T-helper 2 cell (primary cell): ENCODE measurements at regions not wholly inside any gene's neighbourhood (a gene's known extent, or its start where the extent isn't known, plus 50 kb on each side); places are given as distances from the start of the nearest gene placed in this dataset.
A peak's percentile ranks its signal among the peaks of the same experiment; 100 is the strongest.

Source experiments
- DNase-seq, 5 experiments: peaks; one replicate each; pipeline versions ENCODE4 v3.0.0 to v3.0.0-alpha.2; 2012 to 2022

DNA sequence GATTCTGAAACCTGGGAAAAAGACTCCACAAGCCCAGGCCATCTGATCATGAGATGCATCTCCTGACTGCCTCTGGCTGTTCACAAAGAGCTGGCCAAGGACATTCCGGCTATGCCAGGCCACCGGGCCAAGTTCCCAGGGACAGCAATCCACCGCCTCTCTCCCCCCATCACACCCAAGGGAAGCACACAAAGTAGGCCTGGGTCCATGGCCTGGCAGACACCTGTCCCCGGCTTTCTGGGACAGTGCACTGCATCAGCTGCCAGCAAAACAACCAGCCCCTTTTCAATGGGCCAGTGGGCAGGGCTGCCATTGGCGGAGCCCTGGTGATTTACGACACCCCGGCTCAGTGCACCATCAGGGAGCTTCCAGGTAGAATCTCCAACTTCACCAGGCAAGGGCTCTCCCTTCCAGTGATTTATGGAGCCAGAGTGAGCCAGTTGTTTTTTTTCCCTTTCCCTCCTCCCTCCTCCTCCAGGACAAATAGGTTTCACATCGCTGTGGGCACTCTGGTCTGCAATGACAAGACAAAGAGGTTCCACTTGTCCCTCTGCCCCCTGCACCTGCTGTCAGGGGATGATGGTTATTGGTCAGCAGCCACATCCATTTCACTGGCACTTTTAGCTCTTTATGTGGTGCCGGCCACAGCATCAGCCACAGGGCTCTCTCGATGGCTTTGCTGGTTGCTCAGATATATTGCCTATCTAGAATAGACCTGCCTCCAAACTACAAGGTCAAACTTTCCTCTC is 149.6 kb downstream of the SLC38A6 start:
- DNase-seq: no peak

DNA sequence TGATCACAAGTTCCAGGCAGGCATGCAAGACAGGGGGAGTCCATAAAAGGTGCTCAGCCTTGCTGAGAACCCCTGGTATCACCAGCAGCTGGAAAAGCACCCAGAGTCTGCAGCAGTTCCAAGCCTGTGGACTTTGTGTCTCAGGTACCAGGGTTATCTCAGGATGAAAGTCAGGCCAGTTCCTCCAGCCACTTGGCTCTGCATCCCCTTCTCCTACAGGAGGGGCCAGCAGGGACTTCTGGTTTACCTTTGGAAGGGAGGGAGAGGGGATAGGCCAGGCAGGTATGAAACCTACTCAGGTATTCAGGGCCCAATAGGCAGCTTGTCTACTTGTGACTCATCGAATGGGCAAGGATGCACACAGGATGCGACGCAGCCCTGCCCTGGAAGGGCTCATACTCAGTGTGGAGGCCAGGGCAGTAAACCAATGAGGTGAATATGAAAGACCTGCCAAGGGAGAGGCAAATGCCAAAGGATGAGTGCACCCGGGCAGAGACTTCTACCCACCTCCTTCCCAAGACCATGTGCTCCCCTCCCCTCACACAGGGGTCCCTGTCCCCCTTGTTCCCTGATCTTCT is 148.2 kb downstream of the SLC38A6 start:
- no peak for DNase-seq

DNA sequence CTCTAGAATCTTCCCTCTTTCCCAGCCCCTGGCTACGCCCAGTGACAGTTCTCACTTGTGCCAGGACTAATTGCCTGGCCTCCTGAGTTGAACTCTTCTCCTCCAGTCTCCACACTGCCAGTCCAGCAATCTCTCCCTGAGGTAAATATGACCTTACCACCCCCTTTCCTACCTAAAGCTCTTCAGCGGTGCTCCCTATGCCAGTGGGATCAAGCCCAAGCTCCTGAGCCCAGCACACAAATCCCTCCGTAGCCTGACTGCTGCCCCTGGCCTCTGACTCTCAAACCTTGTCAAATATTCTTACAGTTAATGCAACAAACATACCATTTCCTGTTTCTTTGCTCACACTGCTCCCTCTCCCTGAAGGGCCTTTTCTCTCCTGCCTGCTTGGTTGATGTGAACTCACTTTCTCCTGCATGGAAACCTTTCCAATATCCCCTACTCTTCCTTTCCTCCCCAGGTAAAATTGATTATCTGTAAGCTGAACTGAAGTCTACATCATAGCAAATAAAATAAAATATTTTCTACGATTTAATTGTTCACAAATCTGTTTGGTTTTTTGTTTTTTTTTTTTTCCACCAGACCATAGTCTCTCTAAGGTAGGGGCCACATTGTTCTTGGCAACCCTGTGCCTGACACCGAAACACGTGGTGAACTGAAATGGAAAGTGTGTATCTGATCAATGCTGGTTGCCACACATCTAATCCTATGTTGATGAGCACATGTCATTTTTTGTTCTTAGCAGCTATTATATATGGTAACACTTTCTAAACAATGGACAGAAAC is 147.5 kb downstream of the SLC38A6 start:
- DNase-seq: peak in 1 of 5 experiments; percentile 46

DNA sequence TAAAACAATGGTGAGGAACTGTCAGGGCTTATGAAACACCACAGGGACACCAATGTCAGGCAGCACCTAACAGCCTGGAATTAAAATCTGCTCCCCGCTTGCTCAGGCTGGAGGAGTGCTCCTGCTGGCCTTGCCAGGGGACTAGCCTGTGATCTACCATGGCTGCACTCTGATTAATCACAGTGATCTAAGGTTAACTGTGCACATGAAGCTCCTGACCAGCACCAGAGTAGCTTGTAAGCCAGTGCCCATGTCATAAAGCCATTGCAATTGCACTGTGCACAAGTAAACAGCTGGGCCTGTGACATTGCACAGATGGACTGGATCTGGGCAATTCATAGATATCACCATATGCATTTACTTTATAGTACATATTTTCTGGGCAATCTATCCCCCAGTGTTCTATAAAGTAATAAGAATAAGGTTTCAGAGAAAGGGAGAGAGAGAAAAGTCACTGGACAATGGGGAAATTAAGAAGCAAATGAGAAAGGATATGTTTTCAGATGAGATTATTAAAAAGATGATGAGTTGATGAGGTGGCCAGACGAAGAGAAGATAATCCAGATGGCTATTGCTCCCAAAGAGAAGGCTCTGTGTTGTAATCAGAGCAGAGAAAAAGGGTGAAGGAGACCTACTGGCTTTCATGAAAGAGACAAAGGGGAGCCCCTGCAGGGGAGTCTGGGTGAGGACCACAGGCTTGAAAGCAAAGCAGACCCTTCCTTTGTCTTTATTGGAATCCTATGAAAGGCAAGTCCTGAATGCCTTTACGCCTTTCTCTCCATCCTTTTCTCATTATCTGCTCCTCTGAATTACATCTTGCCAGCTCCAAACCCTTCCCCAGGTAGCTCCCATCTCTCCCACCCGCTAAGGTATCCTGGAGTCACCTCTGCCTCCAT is 145.8 kb downstream of the SLC38A6 start:
- DNase-seq: no peak

DNA sequence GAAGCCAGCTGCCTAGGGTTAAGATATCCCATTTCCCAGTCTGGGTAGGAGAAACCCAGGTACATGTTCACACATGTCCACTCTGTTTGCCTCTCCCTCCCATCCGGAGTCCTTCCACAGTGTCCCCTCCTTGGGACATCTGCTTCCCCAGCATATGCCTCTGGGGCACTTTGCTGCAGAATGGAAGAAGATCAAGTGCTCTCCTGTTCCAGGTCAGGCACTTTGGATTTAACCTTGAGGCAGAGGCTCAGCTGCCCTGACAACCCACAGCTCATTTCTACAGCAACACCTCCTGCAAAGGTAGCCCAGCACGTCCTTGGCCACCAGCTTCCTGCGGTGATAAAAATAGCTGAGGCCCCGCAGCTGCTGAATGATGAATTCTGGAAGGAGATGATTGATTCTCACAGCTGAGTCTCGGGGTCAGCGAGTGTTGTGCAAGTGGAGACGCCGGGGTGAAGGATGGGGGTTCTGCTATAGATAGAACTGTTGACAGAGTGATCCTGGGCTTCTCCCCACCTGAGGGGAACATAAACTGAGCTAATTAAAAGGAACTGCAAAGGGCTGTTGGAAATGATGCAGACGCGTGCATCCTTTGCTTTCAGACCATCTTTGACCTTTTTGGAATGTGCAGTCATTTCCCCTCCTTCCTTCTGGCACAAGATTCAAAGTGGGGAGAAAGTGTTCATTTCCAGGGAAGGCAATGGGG is 145.0 kb downstream of the SLC38A6 start:
- peak in 1 of 5 experiments; percentile 34 for DNase-seq

DNA sequence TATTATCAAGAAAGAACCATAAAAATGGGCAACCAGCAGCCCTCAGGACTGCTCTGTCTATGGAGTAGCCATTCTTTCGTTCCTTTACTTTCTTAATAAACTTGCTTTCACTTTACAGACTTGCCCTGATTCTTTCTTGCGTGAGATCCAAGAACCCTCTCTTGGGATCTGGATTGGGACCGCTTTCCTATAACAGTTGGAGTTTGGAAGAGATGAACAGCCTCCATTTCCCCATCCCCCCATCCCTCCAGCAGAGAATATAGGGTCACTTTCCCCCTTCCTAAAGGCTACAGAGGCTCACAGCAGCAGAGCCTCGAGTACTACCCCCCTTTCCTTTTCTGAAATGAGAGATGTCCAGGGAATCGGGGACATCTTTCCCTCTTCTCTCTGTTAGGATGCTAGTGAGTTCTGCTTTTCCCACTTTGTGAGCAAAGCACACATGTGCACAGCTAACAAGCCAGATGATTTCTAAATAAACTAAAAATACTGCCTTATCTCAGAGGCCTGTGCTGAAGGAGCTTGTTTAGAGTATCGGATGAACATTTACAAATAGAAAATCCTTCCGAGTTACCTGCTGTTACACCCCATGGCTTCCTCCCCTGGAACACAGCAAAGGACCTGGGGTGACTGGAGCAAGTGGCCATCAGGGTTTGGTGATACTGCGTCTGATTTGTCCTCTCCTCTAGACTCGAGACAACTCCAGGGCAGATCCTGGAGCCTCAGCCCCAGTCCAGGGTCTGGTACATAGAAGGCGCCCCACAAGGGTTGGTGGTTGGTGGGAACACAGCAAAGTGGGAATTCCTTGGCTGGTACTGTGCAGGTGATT is 144.2 kb downstream of the SLC38A6 start:
- no peak for DNase-seq

DNA sequence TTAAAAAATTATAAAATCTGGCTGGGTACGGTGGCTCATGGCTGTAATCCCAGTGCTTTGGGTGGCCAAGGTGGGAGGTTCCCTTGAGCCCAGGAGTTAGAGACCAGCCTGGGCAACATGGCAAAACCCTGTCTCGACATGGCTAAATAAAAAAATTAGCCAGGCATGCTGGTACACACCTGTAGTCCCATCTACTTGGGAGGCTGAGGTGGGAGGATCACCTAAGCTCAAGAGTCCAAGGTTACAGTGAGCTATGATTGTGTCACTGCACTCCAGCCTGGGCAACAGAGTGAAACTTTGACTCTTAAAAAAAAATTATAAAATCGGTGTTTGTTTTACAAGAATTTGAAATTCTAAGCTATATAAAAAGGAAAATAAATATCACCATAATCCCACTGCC is 141.8 kb downstream of the SLC38A6 start:
- no peak for DNase-seq

DNA sequence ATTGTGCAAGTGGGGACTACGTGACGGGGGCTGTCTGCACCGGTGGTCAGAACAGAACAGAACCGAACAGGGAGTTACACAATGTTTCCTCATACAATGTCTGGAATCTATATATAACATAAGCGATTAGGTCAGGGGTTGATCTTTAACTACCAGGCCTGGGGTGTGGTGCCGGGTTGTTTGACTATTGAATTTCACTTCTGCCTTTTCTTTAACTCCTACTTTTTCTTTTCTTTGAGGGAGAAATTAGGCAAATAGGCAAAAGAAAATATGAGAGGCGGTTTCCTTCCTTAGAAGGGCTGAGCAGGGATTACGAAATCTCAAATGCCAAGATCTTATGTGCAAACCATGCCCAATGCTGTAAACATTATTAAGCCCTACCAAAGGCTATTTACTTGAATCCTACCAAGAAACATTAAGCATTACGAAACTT is 140.3 kb downstream of the SLC38A6 start:
- DNase-seq: no peak

DNA sequence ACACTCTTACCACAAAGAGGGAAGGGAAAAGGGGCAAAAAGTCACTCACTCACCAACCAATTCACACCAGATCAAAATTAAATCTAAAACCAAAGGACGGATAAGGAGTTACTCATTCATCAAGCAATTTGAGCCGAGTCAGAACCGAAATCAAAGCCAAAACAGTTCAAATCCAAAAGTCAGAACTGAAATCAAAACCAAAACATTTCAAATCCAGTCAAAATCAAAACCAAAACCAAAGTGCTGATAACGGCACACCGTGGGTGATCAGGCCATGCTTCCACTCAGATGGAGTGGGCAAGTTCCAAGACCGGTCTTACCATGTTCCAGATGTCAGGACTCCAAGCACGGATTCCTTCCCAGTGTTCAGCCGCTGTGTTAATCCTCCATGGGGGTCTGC is 139.5 kb downstream of the SLC38A6 start:
- DNase-seq: peak in 1 of 5 experiments; percentile 62

DNA sequence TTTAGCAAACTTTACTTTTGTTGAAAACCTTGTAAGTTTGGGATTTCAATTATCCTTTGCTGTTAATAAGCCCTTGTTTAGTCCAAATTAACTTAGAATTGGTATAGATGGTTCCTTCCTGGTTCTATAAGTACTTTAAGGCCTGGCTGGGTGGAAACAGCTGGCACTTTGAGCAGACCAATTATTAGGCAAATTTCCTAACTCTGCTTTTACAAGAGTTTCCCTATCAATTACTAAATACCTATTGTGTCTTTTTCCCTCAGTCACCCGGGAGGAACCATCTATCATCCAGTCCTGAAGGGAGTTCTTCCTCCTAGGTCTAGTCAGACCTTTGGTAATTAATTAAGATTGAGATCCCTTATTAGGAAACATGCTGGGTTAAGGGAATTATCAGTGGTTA is 138.0 kb downstream of the SLC38A6 start:
- DNase-seq: no peak

DNA sequence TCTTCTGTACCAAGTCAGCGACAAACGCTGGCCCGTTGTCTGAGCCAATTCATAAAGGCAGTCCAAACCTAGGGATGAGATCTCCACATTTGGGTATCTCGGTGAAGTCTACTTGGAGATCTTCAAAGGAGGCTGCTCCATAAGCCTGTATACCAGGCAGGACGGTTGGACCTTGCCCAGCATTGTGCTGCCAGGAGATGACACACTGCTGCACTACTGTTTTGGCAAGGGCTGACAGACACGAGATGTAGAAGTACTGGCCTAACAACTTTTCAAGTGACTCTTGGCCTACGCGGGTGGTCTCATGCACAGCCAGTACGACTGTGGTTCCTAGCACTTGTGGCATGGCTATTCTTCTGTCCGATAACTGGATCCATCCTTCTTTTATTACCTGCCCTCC is 135.3 kb downstream of the SLC38A6 start:
- no peak for DNase-seq

DNA sequence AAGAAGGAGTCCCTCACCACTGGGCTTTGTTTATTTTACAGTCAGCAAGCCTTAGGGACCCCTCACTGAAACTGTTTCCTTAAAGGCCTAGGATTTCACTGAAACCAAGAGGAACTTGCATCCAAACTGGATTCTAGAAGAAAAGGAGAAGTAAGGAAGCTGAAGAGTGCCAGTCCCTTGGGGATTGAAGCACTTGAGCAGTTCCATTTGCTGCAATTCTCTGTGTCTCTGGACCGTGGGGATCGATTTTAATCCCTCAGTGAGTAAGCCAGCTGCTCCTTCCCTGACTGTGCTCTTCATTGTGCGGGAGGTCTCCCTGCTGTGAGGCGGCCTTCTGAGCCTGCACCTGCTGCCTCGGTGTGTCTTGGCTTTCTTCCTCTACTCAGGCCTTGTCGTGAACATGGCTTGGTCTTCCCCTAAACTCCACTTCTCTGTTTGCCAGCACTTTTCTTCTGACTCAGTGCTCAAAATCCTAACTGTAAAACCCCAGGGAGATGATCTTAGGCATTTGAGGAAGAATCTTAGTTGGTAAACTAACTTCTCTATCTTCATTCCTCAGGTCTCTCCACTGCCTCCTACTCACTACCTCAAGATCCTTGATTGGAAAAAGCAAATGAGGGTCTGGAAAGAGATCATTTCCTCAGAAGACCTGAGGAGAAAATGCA is 132.6 kb downstream of the SLC38A6 start:
- DNase-seq: no peak

DNA sequence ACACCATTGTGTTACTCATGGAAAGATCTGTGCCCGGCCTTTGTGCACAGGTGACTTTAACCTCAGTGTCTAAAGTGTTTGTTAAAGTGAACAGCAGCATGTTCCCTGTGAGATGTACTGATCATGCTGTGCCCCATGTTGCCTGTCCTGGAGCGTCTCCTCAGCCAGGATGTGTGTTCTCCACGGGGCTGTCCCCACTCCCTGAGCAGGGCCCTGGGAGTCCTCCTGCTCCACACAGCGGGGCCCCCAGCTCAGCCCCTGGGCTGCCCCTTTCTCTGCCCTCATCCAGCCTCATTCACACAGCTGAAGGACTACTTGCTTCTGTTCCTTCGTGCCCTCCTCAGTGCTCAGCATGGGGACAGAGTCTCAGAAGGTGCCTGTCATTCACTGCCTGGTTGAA is 131.5 kb downstream of the SLC38A6 start:
- no peak for DNase-seq

DNA sequence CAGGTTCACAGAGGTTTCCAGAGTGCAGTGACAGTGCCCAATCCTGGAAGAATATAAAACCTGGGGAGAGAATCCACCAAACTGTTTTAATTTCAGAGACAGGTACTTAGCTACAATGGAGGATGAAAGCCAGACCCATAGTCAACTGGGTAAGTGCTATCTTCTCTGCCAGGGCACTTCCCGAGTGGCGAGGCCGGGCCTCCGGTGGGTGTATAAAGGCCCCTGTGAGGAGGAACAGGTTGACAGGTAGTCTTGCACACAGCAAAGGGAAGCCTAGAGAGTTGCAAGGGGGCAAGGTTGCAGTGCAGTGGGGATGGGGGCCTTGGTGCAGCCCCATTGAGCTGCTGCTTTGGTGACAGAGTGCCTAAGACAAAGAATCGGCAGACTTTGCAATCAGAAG is 130.7 kb downstream of the SLC38A6 start:
- no peak for DNase-seq

DNA sequence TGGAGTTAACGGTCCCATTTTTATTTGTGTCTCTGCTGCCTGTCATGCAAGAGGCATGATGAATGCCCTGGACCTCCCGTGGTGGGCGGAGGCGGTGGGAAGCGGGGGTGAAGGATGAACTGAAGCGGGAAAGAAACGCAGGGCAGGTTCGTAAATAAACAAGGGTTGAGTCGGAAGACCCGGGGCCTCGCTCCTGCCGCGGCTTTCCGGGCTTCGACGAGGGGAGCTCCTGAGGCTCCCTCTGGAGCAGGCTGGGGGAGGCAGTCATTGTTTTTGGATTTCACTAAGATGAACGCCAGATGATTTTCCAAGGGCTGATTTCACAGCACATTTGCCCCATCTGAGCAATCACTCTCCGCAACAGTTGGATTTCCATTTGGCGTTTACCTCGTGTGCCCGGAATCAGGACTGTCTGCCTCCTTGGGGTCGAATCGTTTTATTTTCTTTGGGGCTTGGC is 130.2 kb downstream of the SLC38A6 start:
- no peak for DNase-seq

DNA sequence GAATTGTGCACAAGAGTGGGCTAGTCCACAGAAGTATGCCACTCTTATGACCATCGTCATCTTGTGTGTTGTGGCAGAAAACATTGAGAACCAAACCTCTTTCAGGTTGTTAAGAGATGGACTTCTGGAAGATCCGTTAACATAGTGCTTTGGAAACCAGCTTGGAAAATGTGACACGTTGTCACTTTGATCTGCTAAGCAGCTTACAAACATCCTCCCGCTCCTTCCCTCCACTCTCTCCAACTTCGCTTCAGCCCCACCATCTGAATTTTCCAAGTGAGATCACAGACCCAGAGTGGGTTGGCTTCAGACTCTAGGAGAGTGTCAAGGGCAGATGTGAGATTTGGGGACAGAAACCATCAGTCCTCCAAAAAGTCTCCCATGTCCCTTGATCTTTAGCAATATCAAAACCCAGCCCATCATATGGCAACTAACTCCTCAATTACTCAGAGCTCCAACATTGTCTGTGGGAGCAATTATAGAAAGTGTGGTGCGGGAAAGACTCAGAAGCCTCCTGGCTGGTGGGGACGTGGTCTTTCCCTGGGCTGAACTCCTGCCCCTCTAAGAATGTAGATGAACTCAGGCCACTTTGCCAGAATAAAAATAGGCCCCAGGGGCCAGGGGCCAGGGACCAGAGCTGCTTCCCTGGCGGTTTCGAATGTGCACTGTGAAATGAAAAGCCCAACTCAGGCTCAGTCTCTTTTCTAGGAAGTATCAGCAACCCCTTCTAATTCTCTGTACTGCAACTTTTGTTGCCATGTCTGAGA is 129.5 kb downstream of the SLC38A6 start:
- no peak for DNase-seq

DNA sequence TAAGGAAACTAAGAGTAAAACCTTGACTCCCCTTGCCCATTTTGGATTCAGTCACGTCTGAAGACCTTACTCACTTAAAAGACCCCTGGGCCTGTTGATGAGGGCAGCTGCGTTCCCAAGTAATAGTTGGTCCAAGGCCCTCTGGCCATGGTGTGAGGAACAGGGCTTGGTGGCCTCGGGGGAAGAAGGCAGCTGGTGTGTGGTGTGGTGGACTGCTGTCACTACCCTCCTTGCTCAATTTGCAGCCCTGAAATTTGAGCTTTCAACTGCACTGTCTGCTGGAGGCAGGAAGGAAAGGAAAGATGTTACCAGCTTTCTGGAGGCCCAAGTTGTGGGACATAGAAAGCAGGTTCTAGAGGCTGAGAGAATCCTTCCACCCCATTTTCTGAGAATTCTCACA is 128.2 kb downstream of the SLC38A6 start:
- DNase-seq: no peak

DNA sequence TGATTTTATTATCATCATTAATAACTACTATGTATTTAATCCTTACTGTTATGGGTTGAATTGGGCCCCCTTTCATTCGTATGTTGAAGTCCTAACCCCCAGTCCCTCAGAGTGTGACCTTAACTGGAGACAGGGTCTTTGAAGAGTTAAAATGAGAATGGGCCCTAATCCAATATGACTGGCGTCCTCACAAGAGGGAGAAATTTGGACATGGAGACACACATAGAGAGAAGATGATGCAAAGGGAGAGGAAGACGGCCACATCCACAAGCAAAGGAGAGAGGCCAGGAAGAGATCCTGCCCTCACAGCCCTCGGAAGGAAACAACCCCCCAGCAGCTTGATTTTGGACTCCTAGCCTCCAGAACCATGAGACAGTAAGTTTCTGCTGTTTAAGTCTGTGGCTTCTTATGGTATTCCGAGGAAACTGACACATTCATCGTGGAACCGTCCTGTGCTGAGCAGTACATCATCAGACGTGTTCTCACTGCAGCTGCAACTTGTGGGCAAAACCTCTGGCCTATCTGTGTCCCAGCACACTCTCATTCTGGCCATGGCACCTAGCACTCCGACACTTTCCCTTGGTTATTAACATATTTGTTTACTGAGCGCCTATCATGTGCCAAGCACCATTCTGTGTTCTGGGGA is 127.6 kb downstream of the SLC38A6 start:
- DNase-seq: no peak

DNA sequence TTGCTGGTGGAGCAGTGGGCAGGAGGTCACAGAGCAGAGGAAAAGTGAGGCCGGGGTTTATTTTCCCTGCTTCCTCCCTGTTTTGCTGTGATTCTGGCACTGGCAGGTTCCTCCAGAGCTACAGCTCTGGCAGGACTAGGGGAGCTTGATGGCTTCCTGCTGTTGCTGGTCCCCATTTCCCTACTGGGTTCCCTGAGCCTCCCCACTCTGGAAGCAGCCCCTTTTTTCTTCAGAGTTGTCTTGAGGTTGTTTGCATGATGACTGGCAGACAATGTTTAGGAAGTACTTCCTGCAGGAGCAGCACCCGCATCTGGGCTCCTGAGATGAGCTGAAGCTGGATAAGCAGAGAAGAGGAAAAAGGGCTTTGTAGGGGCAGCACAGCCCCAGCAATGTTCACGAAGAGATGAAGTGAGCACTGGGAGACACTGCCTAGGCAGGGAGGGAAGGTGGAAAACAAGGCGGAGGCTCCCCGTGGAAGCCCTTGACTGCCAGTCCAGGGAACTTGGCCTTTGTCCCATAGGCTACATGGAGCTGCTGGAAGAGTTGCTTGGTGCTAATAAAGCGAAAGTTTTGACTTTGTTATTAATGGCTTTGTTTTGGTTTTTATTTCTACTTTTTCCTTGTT is 126.9 kb downstream of the SLC38A6 start:
- no peak for DNase-seq
